Breast epithelium (tissue), 3 donors: ENCODE measurements at regions not wholly inside any gene's neighbourhood (a gene's known extent, or its start where the extent isn't known, plus 50 kb on each side); places are given as distances from the start of the nearest gene placed in this dataset.

Experiments used
- CTCF ChIP-seq, 3 donors: fragments of 450-650 bp; IDR thresholded peaks; one replicate each; pipeline ENCODE4 v1.5.1; 2016 to 2017; ENCODE audit warnings: antibody characterized with exemption in 3 of 3, mild to moderate bottlenecking in 3 of 3, moderate library complexity in 3 of 3
- POLR2A ChIP-seq: fragments of 450-650 bp; IDR thresholded peaks from one replicate; pipeline ENCODE4 v1.6.1; 2016; ENCODE audit warnings: antibody characterized with exemption, mild to moderate bottlenecking, moderate library complexity

GRCh38 chr1:87872692-87873091 lies 544.0 kb downstream of the LMO4 start:
- no peak for TF ChIP-seq CTCF (IDR thresholded peaks at IDR 0.05)
- no peak for TF ChIP-seq POLR2A
